B cell (primary cell): ENCODE measurements at regions not wholly inside any gene's neighbourhood (a gene's known extent, or its start where the extent isn't known, plus 50 kb on each side); places are given as distances from the start of the nearest gene placed in this dataset.

ENCODE experiments used
- ATAC-seq: fragments of 200-7000 bp; cut with Tn5 transposase; one replicate; pipeline ENCODE4 v1.10.0; 2021; ENCODE audit warnings: low read depth, mild to moderate bottlenecking, moderate number of reproducible peaks, moderate library complexity
- CTCF ChIA-PET: fragments of 350-600 bp; sonication (Branson Sonifier 250); formaldehyde crosslinking; loops from one replicate; lab custom pipeline; 2021; ENCODE audit warnings: antibody characterized with exemption, inconsistent platforms; lab: Charles Lee
- POLR2A ChIA-PET: fragments of 350-600 bp; sonication (Branson Sonifier 250); formaldehyde crosslinking; loops from one replicate; lab custom pipeline; 2021; ENCODE audit warnings: antibody characterized with exemption; lab: Charles Lee
- DNase-seq: peaks from one replicate; pipeline ENCODE4 v3.0.0; 2013
- H2AFZ ChIP-seq: 2 replicates; pipeline ENCODE4 v1.6.1; 2012; ENCODE audit warnings: mild to moderate bottlenecking, low read depth, low read length; ENCODE audit not compliant: insufficient read depth, poor library complexity, severe bottlenecking
- H3K27ac ChIP-seq, 2 donors: 1 replicate in 1 of 2; 2 replicates in 1 of 2; pipeline ENCODE4 v1.5.1; 2012 to 2013; ENCODE audit warnings: low read length in 2 of 2, mild to moderate bottlenecking in 2 of 2, moderate library complexity in 1 of 2
- H3K27me3 ChIP-seq, 4 experiments: fragments of 200-600 bp in 1 of 4; sonication (generic) in 1 of 4; replicated peaks in 1 of 4; 1 replicate in 2 of 4; 2 replicates in 2 of 4; pipeline versions ENCODE4 v1.6.1 to v1.7.0; 2013 to 2016; ENCODE audit warnings: low read length in 3 of 4, mild to moderate bottlenecking in 2 of 4, mixed read lengths in 1 of 4, moderate library complexity in 1 of 4; ENCODE audit not compliant: insufficient read depth in 4 of 4, control insufficient read depth in 3 of 4; ENCODE audit errors: control extremely low read depth in 1 of 4
- H3K36me3 ChIP-seq, 2 experiments: replicated peaks in 1 of 2; 1 replicate in 1 of 2; 2 replicates in 1 of 2; pipeline versions ENCODE4 v1.6.1 to v1.7.1; 2013; ENCODE audit warnings: low read length in 1 of 2; ENCODE audit not compliant: insufficient read depth in 2 of 2, control insufficient read depth in 1 of 2; ENCODE audit errors: control extremely low read depth in 1 of 2, extremely low read depth in 1 of 2
- H3K4me1 ChIP-seq, 2 donors: fragments of 200-600 bp in 1 of 2; sonication (generic) in 1 of 2; 1 replicate in 1 of 2; 2 replicates in 1 of 2; pipeline versions ENCODE4 v1.5.1 to v1.6.1; 2013 to 2017; ENCODE audit warnings: low read length in 2 of 2; ENCODE audit not compliant: control insufficient read depth in 2 of 2, insufficient read depth in 2 of 2
- H3K4me2 ChIP-seq: replicated peaks from 2 replicates; pipeline ENCODE3; 2012; ENCODE audit warnings: mild to moderate bottlenecking, low read depth, low read length; ENCODE audit not compliant: poor library complexity, severe bottlenecking
- H3K4me3 ChIP-seq, 5 experiments: fragments of 200-600 bp in 1 of 5; sonication (generic) in 1 of 5; 1 replicate in 3 of 5; 2 replicates in 2 of 5; pipeline versions ENCODE4 v1.5.1 to v1.7.0; 2011 to 2016; ENCODE audit warnings: low read length in 4 of 5, mild to moderate bottlenecking in 4 of 5, low read depth in 2 of 5, control low read depth in 1 of 5, moderate library complexity in 1 of 5; ENCODE audit not compliant: insufficient read depth in 1 of 5; ENCODE audit errors: control extremely low read depth in 1 of 5, extremely low read depth in 1 of 5
- H3K79me2 ChIP-seq: fragments of 200-600 bp; sonication (generic); one replicate; pipeline ENCODE4 v1.6.0; 2016; ENCODE audit warnings: low read length; ENCODE audit not compliant: control insufficient read depth, insufficient read depth
- H3K9ac ChIP-seq: fragments of 200-600 bp; sonication (generic); 2 replicates; pipeline ENCODE4 v1.6.1; 2017; ENCODE audit warnings: mild to moderate bottlenecking, low read length, moderate library complexity
- H3K9me3 ChIP-seq, 3 donors: one replicate each; pipeline versions ENCODE4 v1.6.1 to v1.7.1; 2013; ENCODE audit warnings: low read length in 2 of 3; ENCODE audit not compliant: control insufficient read depth in 2 of 3, insufficient read depth in 1 of 3; ENCODE audit errors: control extremely low read depth in 1 of 3
- H4K20me1 ChIP-seq: 2 replicates; pipeline ENCODE4 v1.6.0; 2012; ENCODE audit warnings: mild to moderate bottlenecking, low read length; ENCODE audit not compliant: insufficient read depth, control insufficient read depth, poor library complexity, severe bottlenecking
- H3K27ac Mint-ChIP-seq: one replicate; pipeline ENCODE4 v1.8.0; 2021; ENCODE audit warnings: mixed read lengths
- H3K27me3 Mint-ChIP-seq: one replicate; pipeline ENCODE4 v1.8.0; 2021; ENCODE audit warnings: mixed read lengths
- H3K4me1 Mint-ChIP-seq: one replicate; pipeline ENCODE4 v1.8.0; 2021; ENCODE audit warnings: mixed read lengths
- H3K4me3 Mint-ChIP-seq: one replicate; pipeline ENCODE4 v1.8.0; 2021; ENCODE audit warnings: mixed read lengths
- H3K9me3 Mint-ChIP-seq: one replicate; pipeline ENCODE4 v1.8.0; 2022; ENCODE audit warnings: mixed read lengths; ENCODE audit not compliant: insufficient read depth
- EZH2 ChIP-seq: IDR thresholded peaks from 2 replicates; pipeline ENCODE4 v1.6.1; 2012; ENCODE audit warnings: borderline replicate concordance, low read depth, mild to moderate bottlenecking, moderate library complexity, low read length; ENCODE audit not compliant: insufficient read depth, poor library complexity, severe bottlenecking
- WGBS: methylation state at CpG from one replicate; pipeline ENCODE4 v1.1.5; 2013; ENCODE audit warnings: missing lambda C conversion rate; ENCODE audit not compliant: insufficient coverage; 5-methylcytosine and 5-hydroxymethylcytosine counted together
- intact Hi-C: fragments of 100-400 bp; cut with micrococcal nuclease; formaldehyde crosslinking; loops from one replicate; pipeline ENCODE4 v1.10.0; 2022
- TF ChIP-seq, protein P1 (sequence below): fragments of 200-600 bp; IDR thresholded peaks from one replicate; pipeline ENCODE4 v1.8.0; 2022; ENCODE audit warnings: antibody characterized with exemption, mild to moderate bottlenecking

- 96% methylated on average over 4 of the region's 5 CpGs for WGBS
- no peaks in the 10 kb centered on the region for H3K79me2 ChIP-seq
- TF ChIP-seq EZH2 = no peak
- TF ChIP-seq, protein P1, sequence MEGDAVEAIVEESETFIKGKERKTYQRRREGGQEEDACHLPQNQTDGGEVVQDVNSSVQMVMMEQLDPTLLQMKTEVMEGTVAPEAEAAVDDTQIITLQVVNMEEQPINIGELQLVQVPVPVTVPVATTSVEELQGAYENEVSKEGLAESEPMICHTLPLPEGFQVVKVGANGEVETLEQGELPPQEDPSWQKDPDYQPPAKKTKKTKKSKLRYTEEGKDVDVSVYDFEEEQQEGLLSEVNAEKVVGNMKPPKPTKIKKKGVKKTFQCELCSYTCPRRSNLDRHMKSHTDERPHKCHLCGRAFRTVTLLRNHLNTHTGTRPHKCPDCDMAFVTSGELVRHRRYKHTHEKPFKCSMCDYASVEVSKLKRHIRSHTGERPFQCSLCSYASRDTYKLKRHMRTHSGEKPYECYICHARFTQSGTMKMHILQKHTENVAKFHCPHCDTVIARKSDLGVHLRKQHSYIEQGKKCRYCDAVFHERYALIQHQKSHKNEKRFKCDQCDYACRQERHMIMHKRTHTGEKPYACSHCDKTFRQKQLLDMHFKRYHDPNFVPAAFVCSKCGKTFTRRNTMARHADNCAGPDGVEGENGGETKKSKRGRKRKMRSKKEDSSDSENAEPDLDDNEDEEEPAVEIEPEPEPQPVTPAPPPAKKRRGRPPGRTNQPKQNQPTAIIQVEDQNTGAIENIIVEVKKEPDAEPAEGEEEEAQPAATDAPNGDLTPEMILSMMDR = no peak
- no peak overlapping the region for H2AFZ ChIP-seq
- Mint-ChIP-seq H3K27me3 (peaks cover 3% of the 10 kb centered on the region), H3K9me3 (no peaks in the 10 kb centered on the region), H3K4me1 (peaks cover 11% of the 10 kb centered on the region), H3K4me3 (no peak overlapping the region), H3K27ac (no peak overlapping the region)
- H3K4me2 ChIP-seq = no peak overlapping the region
- no peak overlapping the region for H3K4me3 ChIP-seq
- no peaks in the 10 kb centered on the region for H3K36me3 ChIP-seq
- DNase-seq (no peak), ATAC-seq (no peak)
- ChIA-PET CTCF (no interaction called here), POLR2A (no interaction called here)
- H3K27ac ChIP-seq = no peak overlapping the region
- H3K9me3 ChIP-seq = peaks cover 0 to 5% (median 0%) of the 10 kb centered on the region in 3 donors
- peaks cover 0 to 4% of the 10 kb centered on the region in 2 donors for H3K4me1 ChIP-seq
- no peaks in the 10 kb centered on the region for H4K20me1 ChIP-seq
- intact Hi-C loops = no loop called here
- no peak overlapping the region for H3K9ac ChIP-seq
- no peaks in the 10 kb centered on the region for H3K27me3 ChIP-seq
Measured at GRCh38 chr17:72402727-72403210, 281.9 kb downstream of the SOX9 start.

- DNase-seq = no peak
- WGBS = 79% methylated on average over 7 of the region's 7 CpGs
- Histone ChIP-seq H3K36me3 (no peaks in the 10 kb centered on the region), H2AFZ (no peak overlapping the region), H3K4me3 (no peak overlapping the region), H3K9me3 (peaks cover 0 to 5% (median 0%) of the 10 kb centered on the region in 3 donors), H3K4me2 (no peak overlapping the region), H3K4me1 (peaks cover 0 to 4% of the 10 kb centered on the region in 2 donors), H3K27me3 (no peaks in the 10 kb centered on the region), H3K27ac (no peak overlapping the region), H4K20me1 (no peaks in the 10 kb centered on the region), H3K9ac (no peak overlapping the region), H3K79me2 (no peaks in the 10 kb centered on the region)
- H3K4me3 Mint-ChIP-seq = no peak overlapping the region
- H3K9me3 Mint-ChIP-seq = no peaks in the 10 kb centered on the region
- TF ChIP-seq, protein P1 = no peak
- TF ChIP-seq EZH2 = no peak
- POLR2A ChIA-PET = no interaction called here
- intact Hi-C loops = no loop called here
- CTCF ChIA-PET = no interaction called here
- ATAC-seq = no peak
- H3K27me3 Mint-ChIP-seq = peaks cover 3% of the 10 kb centered on the region
- peaks cover 12% of the 10 kb centered on the region for H3K4me1 Mint-ChIP-seq
- no peak overlapping the region for H3K27ac Mint-ChIP-seq
Measured at GRCh38 chr17:72403713-72404209, 282.9 kb downstream of the SOX9 start.
